ENCODE measurements at regions not wholly inside any gene's neighbourhood (a gene's known extent, or its start where the extent isn't known, plus 50 kb on each side); places are given as distances from the start of the nearest gene placed in this dataset.

- no peak for DNase-seq (ENCODE audit: low read depth)
- TF ChIP-seq, protein P1, sequence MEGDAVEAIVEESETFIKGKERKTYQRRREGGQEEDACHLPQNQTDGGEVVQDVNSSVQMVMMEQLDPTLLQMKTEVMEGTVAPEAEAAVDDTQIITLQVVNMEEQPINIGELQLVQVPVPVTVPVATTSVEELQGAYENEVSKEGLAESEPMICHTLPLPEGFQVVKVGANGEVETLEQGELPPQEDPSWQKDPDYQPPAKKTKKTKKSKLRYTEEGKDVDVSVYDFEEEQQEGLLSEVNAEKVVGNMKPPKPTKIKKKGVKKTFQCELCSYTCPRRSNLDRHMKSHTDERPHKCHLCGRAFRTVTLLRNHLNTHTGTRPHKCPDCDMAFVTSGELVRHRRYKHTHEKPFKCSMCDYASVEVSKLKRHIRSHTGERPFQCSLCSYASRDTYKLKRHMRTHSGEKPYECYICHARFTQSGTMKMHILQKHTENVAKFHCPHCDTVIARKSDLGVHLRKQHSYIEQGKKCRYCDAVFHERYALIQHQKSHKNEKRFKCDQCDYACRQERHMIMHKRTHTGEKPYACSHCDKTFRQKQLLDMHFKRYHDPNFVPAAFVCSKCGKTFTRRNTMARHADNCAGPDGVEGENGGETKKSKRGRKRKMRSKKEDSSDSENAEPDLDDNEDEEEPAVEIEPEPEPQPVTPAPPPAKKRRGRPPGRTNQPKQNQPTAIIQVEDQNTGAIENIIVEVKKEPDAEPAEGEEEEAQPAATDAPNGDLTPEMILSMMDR (IDR thresholded peaks at IDR 0.05; ENCODE audit: insufficient read depth, low read length): no peak
These were observed 1020.1 kb downstream of the NXPH1 start for GRCh38 chr7:9453521-9453920.

DNA sequence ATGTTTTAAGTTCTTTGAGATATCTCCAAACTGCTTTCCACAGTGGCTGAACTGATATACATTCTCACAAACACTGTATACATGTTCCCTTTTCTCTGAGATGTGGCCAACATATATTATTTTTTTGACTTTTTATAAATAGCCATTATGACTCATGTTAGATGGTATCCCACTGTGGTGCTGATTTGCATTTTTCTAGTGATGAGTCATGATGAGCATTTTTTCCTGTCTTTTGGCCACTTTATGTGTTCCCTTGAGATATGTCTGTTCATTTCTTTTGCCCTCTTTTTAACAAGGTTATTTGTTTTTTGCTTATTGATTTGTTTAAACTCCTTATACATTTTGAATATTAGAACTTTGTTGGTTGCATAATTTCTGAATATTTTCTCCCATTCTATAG lies 1055.1 kb downstream of the NXPH1 start:
- no peak overlapping the region for H3K4me3 ChIP-seq (ENCODE audit: low read depth, low read length)
- DNase-seq (ENCODE audit: low read depth): peak; percentile 1
- TF ChIP-seq, protein P1 (IDR thresholded peaks at IDR 0.05; ENCODE audit: insufficient read depth, low read length): no peak

More at GRCh38 chr7:9453521-9453920, 1020.1 kb downstream of the NXPH1 start:
- no peak overlapping the region for H3K4me3 ChIP-seq (ENCODE audit: low read depth, low read length)

- DNase-seq (ENCODE audit: low read depth): no peak
- TF ChIP-seq, protein P1 (IDR thresholded peaks at IDR 0.05; ENCODE audit: insufficient read depth, low read length): no peak
- no peak overlapping the region for H3K4me3 ChIP-seq (ENCODE audit: low read depth, low read length)
These were observed 1064.9 kb downstream of the NXPH1 start for GRCh38 chr7:9498303-9498702.

DNA sequence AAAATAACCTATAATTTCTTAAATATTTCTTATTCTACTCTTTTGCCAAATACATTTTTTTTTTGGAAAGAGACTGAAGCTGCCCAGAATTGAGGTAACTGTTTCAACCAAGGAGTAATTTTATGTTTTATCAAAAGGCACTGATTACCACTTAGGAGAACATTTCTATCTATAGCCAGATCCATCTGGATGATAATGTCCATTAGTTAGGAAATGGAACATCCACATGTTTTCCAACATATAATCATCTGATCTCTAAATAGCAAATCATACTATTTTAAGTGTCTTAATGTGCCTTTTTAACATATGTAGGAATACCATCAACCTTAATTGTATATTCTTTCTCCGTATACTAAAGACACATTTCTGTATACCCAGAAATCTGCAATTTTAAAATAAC lies 1068.9 kb downstream of the NXPH1 start:
- no peak overlapping the region for H3K4me3 ChIP-seq (ENCODE audit: low read depth, low read length)
- TF ChIP-seq, protein P1 (IDR thresholded peaks at IDR 0.05; ENCODE audit: insufficient read depth, low read length): no peak
- DNase-seq (ENCODE audit: low read depth): no peak

DNA sequence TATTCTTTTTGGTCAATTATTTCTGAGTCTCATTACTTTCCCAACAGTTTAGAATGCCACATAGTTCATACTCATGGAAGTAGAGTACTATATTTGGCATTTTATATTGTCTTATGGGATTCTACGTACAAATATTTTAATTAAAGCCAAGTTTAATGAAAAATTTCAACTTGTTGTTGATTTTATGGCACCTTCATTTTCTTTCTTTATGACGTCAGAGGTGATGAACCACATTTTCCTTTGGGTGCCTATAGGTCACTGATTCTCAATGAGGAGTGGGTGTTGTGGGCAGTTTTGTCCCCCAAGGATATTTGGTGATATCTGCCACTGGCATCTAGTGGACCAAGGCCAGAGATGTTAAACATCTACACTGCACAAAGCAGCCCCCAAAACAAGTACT lies 1071.3 kb downstream of the NXPH1 start:
- no peak for DNase-seq (ENCODE audit: low read depth)
- TF ChIP-seq, protein P1 (IDR thresholded peaks at IDR 0.05; ENCODE audit: insufficient read depth, low read length): no peak

GRCh38 chr7:9505516-9505915 lies 1072.1 kb downstream of the NXPH1 start:
- TF ChIP-seq, protein P1 (IDR thresholded peaks at IDR 0.05; ENCODE audit: insufficient read depth, low read length): no peak
- no peak overlapping the region for H3K4me3 ChIP-seq (ENCODE audit: low read depth, low read length)
- DNase-seq (ENCODE audit: low read depth): no peak

More for the DNA sequence above, 1071.3 kb downstream of the NXPH1 start:
- no peak overlapping the region for H3K4me3 ChIP-seq (ENCODE audit: low read depth, low read length)

- TF ChIP-seq, protein P1 (IDR thresholded peaks at IDR 0.05; ENCODE audit: insufficient read depth, low read length): no peak
- DNase-seq (ENCODE audit: low read depth): no peak
- no peak overlapping the region for H3K4me3 ChIP-seq (ENCODE audit: low read depth, low read length)
These were observed 1073.9 kb downstream of the NXPH1 start for GRCh38 chr7:9507290-9507689.
